Dendritic cell treated with granulocyte-macrophage colony-stimulating factor and Interleukin-4, amounts not matched to agents 40 ng/mL and 50 ng/mL, for 4 days (primary cell): ENCODE measurements at regions not wholly inside any gene's neighbourhood (a gene's known extent, or its start where the extent isn't known, plus 50 kb on each side); places are given as distances from the start of the nearest gene placed in this dataset.

Source experiments
- H3K27ac Mint-ChIP-seq: one replicate; pipeline ENCODE4 v1.8.0; 2022; ENCODE audit warnings: mild to moderate bottlenecking, mixed read lengths
- H3K27me3 Mint-ChIP-seq: one replicate; pipeline ENCODE4 v1.8.0; 2022; ENCODE audit warnings: mild to moderate bottlenecking, mixed read lengths
- H3K36me3 Mint-ChIP-seq: one replicate; pipeline ENCODE4 v1.8.0; 2022; ENCODE audit warnings: low read depth, mixed read lengths
- H3K4me1 Mint-ChIP-seq: one replicate; pipeline ENCODE4 v1.8.0; 2022; ENCODE audit warnings: low read depth, mixed read lengths
- H3K4me3 Mint-ChIP-seq: one replicate; pipeline ENCODE4 v1.8.0; 2022; ENCODE audit warnings: mild to moderate bottlenecking, moderate library complexity, mixed read lengths
- H3K9me3 Mint-ChIP-seq: one replicate; pipeline ENCODE4 v1.8.0; 2022; ENCODE audit warnings: mixed read lengths
- intact Hi-C: fragments of 100-400 bp; cut with micrococcal nuclease; formaldehyde crosslinking; loops from one replicate; pipeline ENCODE4 v1.15.0; 2022

DNA sequence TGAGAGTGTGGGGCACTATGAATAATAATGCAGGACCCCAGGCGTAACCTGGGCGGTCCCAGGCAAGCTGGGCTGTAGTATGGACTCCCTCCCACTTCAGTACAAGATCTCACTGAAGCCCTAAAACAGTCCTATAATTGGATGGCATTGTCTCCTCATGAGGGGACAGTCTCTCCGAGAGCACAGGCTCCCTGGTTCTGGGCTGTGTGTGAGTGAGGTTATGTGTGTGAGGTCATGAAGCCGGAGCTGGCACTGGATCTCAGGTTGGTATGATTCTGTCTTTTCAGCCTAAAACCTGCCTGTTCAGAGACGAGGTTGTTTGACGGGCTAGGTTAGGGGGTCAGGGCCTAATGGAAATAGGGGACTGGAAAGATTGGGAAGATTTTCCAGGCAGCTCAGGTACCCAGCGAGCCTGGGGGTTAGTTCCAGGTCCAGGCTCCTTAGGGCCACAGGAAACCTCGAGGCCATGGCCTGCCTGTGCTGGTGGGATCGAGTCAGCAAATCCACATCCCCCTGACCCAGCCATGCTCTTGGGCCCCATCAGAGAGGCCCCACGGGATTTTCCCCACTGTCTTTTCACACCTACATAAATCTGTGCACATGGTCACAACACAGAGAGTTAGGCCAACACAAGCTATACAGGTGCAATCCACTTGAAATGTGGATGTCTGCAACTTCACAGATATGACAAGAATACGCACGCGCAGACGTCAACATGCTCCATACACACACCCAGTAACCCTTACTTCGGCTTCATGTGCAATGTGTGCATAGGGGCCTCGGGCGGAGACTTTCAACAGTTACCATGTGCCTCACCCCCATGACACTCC, 94.8 kb downstream of the INHBB start:
- H3K9me3 Mint-ChIP-seq: no peaks in the 10 kb centered on the region
- no peak overlapping the region for H3K4me3 Mint-ChIP-seq
- H3K27me3 Mint-ChIP-seq: peaks cover 66% of the 10 kb centered on the region
- H3K36me3 Mint-ChIP-seq: no peaks in the 10 kb centered on the region
- intact Hi-C loops: no loop called here
- H3K27ac Mint-ChIP-seq: no peak overlapping the region
- H3K4me1 Mint-ChIP-seq: no peaks in the 10 kb centered on the region

DNA sequence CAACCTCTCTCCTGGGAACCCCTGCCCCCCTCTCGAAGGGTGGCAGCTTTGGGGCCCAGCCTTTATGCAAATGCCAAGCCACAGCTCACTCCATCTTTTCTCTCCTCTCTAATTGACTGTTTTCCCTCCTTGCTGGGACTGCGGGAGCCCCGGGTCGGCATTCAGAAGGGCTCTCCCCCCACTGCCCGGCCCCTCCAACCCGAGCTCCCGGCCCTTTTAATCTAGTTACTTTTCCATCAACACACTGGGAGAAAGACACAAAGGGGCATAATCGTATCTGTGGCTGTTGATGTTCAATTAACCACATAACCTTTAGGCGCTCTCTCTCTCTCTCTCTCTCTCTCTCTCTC, 95.4 kb downstream of the INHBB start:
- Mint-ChIP-seq H3K27me3 (peaks cover 67% of the 10 kb centered on the region), H3K4me3 (no peak overlapping the region), H3K9me3 (no peaks in the 10 kb centered on the region), H3K4me1 (no peaks in the 10 kb centered on the region), H3K27ac (no peak overlapping the region), H3K36me3 (no peaks in the 10 kb centered on the region)
- intact Hi-C loops: no loop called here

DNA sequence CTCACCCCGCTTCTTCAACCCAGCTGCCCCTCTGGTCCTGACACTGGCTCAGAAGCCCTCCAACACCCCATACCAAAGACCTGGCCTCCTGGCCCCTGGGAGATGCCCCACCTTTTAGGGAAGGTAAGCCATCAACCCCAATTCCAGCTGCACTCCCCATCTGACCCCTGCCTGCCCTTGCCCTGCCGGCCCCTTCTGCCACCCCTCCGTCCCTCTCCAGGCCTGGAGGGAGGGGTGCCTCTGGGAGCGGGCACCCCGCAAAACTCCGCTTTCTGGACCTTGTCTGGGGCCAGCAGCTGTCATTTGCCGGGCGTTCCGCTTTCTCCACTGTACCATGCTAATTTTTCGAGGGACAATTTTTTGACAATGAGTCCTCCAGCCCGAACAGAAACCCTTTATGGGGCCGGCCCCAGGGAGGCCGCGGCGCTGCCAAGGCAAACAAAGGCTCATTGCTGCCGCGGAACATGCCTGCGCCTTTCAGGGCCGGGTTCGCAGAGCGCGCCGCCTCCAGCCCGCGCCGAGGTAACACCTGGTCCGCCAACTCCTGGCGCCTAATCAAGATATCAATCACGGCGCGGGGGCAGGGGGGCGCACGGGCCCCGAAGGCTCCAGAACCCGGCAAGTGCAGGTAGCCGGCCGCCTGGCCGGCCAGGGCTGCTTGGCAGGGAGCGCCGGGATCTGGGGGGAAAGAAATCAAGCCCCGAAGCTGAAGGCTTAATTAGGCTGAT, 96.0 kb downstream of the INHBB start:
- Mint-ChIP-seq H3K4me1 (no peaks in the 10 kb centered on the region), H3K9me3 (no peaks in the 10 kb centered on the region), H3K27me3 (peaks cover 64% of the 10 kb centered on the region), H3K27ac (no peak overlapping the region), H3K4me3 (no peak overlapping the region), H3K36me3 (no peaks in the 10 kb centered on the region)
- intact Hi-C loops: no loop called here

DNA sequence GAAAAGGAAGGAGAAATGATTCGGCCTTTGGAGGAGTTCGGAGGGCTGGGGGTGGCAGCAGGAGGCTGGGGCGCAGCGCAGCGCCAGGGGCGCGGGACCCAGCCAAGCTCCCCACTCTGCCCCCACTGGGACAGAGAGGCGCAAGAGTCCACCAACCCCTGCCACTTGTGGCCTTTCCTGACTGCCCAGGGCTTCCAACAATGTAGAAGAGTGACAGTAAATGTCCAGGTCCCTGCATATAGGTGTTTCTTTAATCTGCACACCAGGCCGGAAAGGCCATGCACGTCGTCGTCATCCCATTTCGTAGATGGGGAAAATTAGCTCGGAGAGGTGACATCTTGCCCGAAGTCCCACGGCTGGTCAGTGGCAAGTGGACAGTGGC, 96.6 kb downstream of the INHBB start:
- no peaks in the 10 kb centered on the region for H3K9me3 Mint-ChIP-seq
- no peak overlapping the region for H3K4me3 Mint-ChIP-seq
- H3K36me3 Mint-ChIP-seq: no peaks in the 10 kb centered on the region
- H3K27ac Mint-ChIP-seq: no peak overlapping the region
- peaks cover 65% of the 10 kb centered on the region for H3K27me3 Mint-ChIP-seq
- H3K4me1 Mint-ChIP-seq: no peaks in the 10 kb centered on the region
- intact Hi-C loops: no loop called here

DNA sequence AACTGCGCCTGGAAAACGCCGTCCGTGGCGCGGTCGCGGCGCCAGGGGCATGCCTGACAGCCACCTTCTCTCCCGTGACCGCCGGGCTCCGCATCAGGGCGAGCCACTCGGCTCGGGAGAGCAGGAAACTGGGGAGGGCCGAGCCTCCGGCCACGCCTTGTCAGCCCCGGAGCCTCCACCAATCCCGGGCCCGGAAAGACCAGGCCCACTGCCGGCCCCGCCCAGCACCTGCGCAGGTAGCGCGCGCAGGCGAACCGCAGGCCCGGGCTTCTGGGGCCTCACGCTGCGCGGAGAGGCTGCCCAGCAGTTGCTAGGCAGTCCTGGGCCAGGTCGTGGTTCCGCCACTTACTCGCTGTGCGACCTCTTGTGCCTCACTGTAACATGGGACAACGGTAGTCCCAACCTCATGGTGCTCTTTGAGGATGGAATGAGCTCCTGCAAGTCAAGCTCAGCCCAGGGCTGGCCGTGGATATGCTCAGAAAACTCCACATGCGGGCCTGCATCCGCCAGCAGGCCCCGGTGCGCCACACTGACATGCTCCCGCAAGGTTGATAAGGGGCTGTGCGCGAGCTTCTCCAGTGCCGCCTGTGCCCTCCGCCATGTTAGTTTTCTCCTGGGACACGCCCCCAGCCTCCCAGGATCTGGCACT, 97.1 kb downstream of the INHBB start:
- intact Hi-C loops: no loop called here
- Mint-ChIP-seq H3K27me3 (peaks cover 65% of the 10 kb centered on the region), H3K9me3 (no peaks in the 10 kb centered on the region), H3K4me1 (no peaks in the 10 kb centered on the region), H3K36me3 (no peaks in the 10 kb centered on the region), H3K4me3 (no peak overlapping the region), H3K27ac (no peak overlapping the region)

DNA sequence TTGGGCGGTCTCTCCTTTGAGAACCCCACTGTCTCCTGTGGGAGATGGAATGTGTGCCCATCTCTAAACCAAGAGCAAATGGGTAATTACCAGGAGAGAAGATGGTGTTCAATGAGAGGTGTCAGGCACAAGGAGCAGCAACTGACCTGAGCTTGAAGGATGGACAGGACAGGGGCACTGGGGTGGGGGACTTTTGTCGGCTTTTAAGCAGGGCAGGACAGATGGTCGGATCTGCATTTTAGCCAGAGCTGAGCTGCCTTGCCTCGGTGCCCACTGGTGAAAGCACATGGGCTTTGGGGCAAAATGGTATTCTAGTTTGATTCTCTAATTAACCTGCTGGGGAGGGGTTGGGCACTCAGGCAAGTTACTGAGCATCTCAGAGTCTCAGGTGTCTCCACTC, 98.0 kb downstream of the INHBB start:
- intact Hi-C loops: no loop called here
- Mint-ChIP-seq H3K9me3 (no peaks in the 10 kb centered on the region), H3K4me1 (no peaks in the 10 kb centered on the region), H3K36me3 (no peaks in the 10 kb centered on the region), H3K27me3 (peaks cover 60% of the 10 kb centered on the region), H3K4me3 (no peak overlapping the region), H3K27ac (no peak overlapping the region)

DNA sequence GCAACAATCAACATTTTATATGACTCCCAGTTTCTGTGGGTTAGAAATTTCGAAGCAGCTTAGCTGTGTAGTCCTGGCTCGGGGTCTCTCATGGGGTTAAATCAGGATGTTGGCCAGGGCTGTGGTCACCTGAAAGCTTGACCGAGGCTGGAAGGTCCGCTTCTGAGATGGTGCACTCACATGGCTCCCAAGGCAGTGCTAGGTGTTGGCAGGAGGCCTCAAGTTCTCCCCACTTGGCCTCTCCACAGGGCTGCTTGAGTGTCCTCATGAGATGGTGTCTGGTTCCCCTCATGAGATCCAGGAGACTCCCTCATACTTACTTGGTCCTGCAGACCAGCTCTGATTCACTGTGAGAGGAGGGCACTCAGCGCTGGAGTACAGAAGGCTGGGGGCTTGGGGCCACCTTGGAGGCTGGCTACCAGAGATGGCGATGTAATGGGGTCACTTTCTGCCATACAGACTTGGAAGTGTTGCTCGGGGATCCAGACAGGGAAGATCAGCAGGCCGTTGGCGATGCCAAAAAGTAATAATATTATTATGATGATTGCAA, 98.8 kb downstream of the INHBB start:
- no peaks in the 10 kb centered on the region for H3K36me3 Mint-ChIP-seq
- H3K4me1 Mint-ChIP-seq: no peaks in the 10 kb centered on the region
- H3K27me3 Mint-ChIP-seq: peaks cover 52% of the 10 kb centered on the region
- no peak overlapping the region for H3K27ac Mint-ChIP-seq
- intact Hi-C loops: no loop called here
- no peaks in the 10 kb centered on the region for H3K9me3 Mint-ChIP-seq
- H3K4me3 Mint-ChIP-seq: no peak overlapping the region

DNA sequence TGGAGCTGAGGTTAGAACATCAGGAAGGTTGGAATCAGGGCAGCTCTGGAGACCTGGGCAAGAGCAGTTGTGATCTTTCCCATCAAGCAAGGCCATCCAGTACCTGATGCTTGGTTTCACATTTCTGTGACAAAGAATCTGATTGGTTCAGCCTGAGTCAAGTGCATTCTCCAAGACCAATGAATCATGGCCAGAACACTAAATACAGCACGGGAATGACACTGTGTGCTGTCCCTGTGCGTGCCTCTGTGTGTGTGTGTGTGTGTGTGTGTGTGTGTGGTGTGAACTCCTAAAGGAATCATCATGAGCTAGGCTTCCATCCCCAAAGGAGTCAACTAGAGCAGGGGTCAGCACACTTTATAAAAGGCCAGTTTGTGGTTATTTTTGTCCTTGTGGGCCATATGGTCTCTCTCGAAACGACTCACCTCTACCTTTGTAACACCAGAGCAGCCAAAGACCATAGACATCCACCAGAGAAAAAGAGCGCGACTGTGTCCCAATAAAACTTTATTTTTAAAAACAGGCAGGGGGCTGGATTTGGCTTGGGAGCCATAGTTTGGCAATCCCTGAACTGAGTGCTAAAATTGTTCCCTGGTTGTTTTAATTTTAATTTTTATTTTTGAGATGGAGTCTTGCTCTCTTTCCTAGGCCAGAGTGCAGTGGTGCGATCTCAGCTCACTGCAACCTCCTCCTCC, 99.7 kb downstream of the INHBB start:
- Mint-ChIP-seq H3K27me3 (peaks cover 45% of the 10 kb centered on the region), H3K4me3 (no peak overlapping the region), H3K27ac (no peak overlapping the region), H3K4me1 (no peaks in the 10 kb centered on the region), H3K9me3 (no peaks in the 10 kb centered on the region), H3K36me3 (no peaks in the 10 kb centered on the region)
- intact Hi-C loops: no loop called here

DNA sequence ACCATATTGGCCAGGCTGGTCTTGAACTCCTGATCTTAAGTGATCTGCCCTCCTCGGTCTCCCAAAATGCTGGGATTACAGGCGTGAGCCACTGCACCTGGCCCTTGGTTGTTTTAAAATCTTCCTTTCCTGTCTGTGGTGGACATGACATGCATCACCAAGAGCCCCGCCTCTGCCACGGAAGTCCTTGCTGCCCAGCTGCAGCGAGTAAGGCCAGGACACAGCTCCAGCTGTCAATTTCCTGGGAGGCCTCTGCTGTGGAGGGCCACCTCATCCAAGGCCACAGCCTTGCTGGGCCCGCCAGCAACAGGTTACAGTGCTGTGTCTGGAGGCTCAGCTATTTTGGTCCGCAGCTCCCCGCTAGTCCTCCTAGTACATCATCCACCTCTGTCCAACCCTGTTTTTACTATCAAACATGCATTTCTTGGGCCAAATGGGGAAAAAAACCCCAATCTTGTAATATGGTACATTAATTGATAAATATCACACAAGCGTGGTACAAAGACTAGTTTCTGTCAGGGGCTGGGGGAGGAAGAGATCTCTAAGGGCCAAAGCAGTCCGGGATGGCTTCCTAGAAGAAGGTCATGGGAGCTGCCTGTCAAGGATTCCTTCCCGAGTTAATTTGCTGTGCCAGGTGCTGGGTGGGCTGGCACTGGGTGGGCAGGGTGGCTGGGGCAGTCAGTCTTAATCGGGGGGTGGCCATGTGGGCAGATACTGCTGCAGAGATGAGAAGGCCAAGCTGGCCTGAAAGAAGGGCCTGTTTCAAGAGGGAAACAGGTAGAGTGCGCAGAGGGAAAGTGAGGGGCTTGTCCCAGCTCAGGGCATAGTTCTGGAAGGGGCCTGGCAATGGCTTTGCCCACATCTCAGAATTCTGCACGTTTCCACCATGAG, 100.5 kb downstream of the INHBB start:
- H3K9me3 Mint-ChIP-seq: no peaks in the 10 kb centered on the region
- intact Hi-C loops: no loop called here
- no peak overlapping the region for H3K4me3 Mint-ChIP-seq
- no peaks in the 10 kb centered on the region for H3K4me1 Mint-ChIP-seq
- H3K27ac Mint-ChIP-seq: no peak overlapping the region
- no peaks in the 10 kb centered on the region for H3K36me3 Mint-ChIP-seq
- peaks cover 36% of the 10 kb centered on the region for H3K27me3 Mint-ChIP-seq

DNA sequence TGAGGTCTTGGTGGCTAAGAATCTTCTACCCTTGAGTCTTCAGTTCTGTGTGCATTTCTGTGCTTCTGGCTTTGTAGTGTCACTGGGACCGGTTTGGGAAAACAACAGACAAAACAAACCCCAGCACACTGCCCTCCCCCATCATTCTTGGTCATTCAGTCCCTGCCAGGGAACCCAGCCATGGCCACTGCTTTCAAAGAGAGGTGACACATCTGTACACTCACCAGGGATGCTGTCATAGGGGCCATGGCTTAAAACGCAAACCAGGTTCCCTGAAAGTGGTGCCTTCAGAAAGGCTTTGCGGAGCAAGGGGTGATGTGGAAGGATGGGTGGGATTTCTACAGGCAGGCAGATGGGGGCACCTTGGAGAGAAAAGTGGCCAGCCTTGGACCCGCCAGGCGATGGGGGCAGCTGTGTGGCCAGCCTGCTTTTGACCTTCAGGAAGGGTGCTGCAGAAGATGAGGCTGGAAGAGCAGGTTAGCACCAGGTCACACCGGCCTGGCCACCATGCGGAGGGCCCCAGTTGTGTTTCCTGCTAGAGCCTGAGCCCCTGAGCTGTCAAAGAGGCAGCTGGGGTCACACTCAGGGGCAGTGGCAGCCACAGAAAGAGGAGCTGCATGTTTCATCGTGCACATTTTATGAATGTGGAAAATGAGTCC, 101.3 kb downstream of the INHBB start:
- H3K27me3 Mint-ChIP-seq: peaks cover 29% of the 10 kb centered on the region
- no peaks in the 10 kb centered on the region for H3K4me1 Mint-ChIP-seq
- no peak overlapping the region for H3K4me3 Mint-ChIP-seq
- H3K36me3 Mint-ChIP-seq: no peaks in the 10 kb centered on the region
- H3K27ac Mint-ChIP-seq: no peak overlapping the region
- no peaks in the 10 kb centered on the region for H3K9me3 Mint-ChIP-seq
- intact Hi-C loops: no loop called here

DNA sequence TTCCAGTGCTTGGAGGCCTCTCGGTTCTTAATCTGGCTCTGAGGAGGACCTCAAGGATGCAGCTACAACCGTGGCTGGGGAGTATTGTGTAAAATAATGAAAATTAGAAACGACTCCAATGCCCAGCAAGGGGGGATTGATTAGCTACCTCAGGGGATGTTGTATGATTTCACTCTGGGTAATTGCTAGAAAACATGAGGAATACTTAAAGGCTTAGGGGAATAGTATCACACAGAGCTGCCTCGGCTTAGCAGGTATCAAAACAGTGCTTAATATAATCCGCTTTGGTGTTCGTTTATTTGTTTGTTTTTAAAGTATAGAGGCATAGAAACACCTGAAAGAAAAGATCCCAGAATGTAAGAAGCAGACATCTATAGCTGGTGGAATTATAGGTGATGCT, 102.5 kb downstream of the INHBB start:
- H3K4me3 Mint-ChIP-seq: no peak overlapping the region
- no peaks in the 10 kb centered on the region for H3K36me3 Mint-ChIP-seq
- no peak overlapping the region for H3K27ac Mint-ChIP-seq
- intact Hi-C loops: no loop called here
- H3K9me3 Mint-ChIP-seq: no peaks in the 10 kb centered on the region
- peaks cover 18% of the 10 kb centered on the region for H3K27me3 Mint-ChIP-seq
- no peaks in the 10 kb centered on the region for H3K4me1 Mint-ChIP-seq

DNA sequence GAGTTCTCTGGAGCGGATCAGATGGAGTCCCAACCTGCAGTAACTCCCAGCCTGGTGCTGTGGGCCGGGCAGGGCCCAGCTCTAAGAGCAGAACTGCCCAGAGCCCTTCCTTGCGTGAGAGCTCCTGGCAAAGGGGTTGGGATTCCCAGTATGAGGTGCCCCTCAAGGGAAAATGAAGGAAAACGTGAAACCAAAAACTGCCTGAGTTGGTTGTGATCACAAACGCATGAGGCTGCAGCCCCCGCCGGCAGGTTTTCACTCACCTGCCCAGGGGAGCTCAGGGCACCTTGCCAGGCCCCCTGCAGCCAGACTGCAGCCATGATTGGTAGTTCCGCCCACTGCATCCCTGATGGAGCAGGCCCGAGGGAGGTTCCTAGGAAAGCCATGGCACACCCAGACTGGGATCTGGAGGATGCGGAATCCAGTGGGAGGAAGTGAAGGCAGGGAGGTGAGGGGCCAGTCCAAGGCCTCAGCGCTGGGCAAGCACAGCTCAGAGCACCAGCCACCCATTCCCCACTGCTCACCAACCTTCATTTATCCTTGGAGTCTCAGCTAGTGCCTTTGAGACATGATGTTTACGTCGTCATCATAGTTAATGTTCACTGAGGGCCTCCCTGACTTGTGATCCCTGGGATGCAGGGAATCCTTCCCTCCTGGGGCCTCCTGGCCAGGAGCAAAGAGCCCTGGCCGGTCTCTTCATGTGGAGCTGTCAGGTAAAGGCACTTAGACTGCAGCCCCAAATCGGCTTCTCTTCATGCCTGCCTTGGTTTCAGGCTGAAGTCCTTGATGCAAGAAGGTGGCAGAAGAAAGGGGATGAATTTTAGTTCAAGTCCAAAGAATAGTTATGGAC, 103.2 kb downstream of the INHBB start:
- intact Hi-C loops: no loop called here
- no peaks in the 10 kb centered on the region for H3K36me3 Mint-ChIP-seq
- H3K4me3 Mint-ChIP-seq: no peak overlapping the region
- H3K27ac Mint-ChIP-seq: no peak overlapping the region
- peaks cover 11% of the 10 kb centered on the region for H3K27me3 Mint-ChIP-seq
- no peaks in the 10 kb centered on the region for H3K9me3 Mint-ChIP-seq
- no peaks in the 10 kb centered on the region for H3K4me1 Mint-ChIP-seq
